Mammary epithelial cell (primary cell): ENCODE measurements at regions not wholly inside any gene's neighbourhood (a gene's known extent, or its start where the extent isn't known, plus 50 kb on each side); places are given as distances from the start of the nearest gene placed in this dataset.

ENCODE experiments used
- EZH2 ChIP-seq: IDR thresholded peaks from 2 replicates; pipeline ENCODE4 v1.6.1; 2012; ENCODE audit warnings: low read length, inconsistent platforms, borderline replicate concordance
- TF ChIP-seq, protein P1 (sequence below), 2 donors: IDR thresholded peaks in 1 of 2; conservative IDR thresholded peaks in 1 of 2; 2 replicates each; pipeline ENCODE4 v1.5.1; 2011 to 2012; ENCODE audit warnings: inconsistent platforms in 2 of 2, low read length in 2 of 2, mild to moderate bottlenecking in 2 of 2, control low read depth in 1 of 2, low read depth in 1 of 2; ENCODE audit not compliant: insufficient read depth in 1 of 2; ENCODE audit errors: extremely low read depth in 1 of 2

GRCh38 chr10:65548001-65548400 lies 1377.8 kb upstream of the LRRTM3 start:
- TF ChIP-seq, protein P1, sequence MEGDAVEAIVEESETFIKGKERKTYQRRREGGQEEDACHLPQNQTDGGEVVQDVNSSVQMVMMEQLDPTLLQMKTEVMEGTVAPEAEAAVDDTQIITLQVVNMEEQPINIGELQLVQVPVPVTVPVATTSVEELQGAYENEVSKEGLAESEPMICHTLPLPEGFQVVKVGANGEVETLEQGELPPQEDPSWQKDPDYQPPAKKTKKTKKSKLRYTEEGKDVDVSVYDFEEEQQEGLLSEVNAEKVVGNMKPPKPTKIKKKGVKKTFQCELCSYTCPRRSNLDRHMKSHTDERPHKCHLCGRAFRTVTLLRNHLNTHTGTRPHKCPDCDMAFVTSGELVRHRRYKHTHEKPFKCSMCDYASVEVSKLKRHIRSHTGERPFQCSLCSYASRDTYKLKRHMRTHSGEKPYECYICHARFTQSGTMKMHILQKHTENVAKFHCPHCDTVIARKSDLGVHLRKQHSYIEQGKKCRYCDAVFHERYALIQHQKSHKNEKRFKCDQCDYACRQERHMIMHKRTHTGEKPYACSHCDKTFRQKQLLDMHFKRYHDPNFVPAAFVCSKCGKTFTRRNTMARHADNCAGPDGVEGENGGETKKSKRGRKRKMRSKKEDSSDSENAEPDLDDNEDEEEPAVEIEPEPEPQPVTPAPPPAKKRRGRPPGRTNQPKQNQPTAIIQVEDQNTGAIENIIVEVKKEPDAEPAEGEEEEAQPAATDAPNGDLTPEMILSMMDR (conservative IDR thresholded peaks at IDR 0.05 in 1 of 2, IDR thresholded peaks at IDR 0.05 in 1 of 2; ENCODE audit: extremely low read depth in 1 of 2, insufficient read depth in 1 of 2, low read depth in 1 of 2, low read length in 2 of 2): no peak
- TF ChIP-seq EZH2: no peak
